ENCODE measurements at regions not wholly inside any gene's neighbourhood (a gene's known extent, or its start where the extent isn't known, plus 50 kb on each side); places are given as distances from the start of the nearest gene placed in this dataset.

GRCh38 chr10:4567637-4568036 lies 258.4 kb upstream of the AKR1E2 start:
- TF ChIP-seq FOXA1 (IDR thresholded peaks at IDR 0.05): no peak
- TF ChIP-seq RXRA (IDR thresholded peaks at IDR 0.05): no peak
- no peak for TF ChIP-seq CTCF (IDR thresholded peaks at IDR 0.05; ENCODE audit: low read depth, low read length, missing input control)
- no peak for TF ChIP-seq GABPA (IDR thresholded peaks at IDR 0.05 in 1 of 2, conservative IDR thresholded peaks at IDR 0.05 in 1 of 2)
- no peak for TF ChIP-seq SP1 (IDR thresholded peaks at IDR 0.05)
- TF ChIP-seq MAX (IDR thresholded peaks at IDR 0.05): no peak
- TF ChIP-seq YY1 (IDR thresholded peaks at IDR 0.05): no peak
- no peak for TF ChIP-seq JUND (IDR thresholded peaks at IDR 0.05)
- no peak for TF ChIP-seq REST (IDR thresholded peaks at IDR 0.05)
- no peak for TF ChIP-seq NR2F2 (IDR thresholded peaks at IDR 0.05)
- TF ChIP-seq RAD21 (IDR thresholded peaks at IDR 0.05): no peak
- no peak for TF ChIP-seq ATF3 (IDR thresholded peaks at IDR 0.05)
- no peak for TF ChIP-seq EGR1 (IDR thresholded peaks at IDR 0.05; ENCODE audit: low read depth in 2 of 2)

Measured in liver (tissue), 3 donors.